ENCODE measurements at regions not wholly inside any gene's neighbourhood (a gene's known extent, or its start where the extent isn't known, plus 50 kb on each side); places are given as distances from the start of the nearest gene placed in this dataset.

GRCh38 chr20:48195121-48195870 is 410.0 kb upstream of the SULF2 start:
- no peak for DNase-seq

- DNase-seq, result no peak
Observed at GRCh38 chr20:48194583-48194982, 409.3 kb upstream of the SULF2 start.

- no peak for DNase-seq
Observed at GRCh38 chr20:48193627-48194425, 408.5 kb upstream of the SULF2 start.

GRCh38 chr20:48192109-48192508 is 406.8 kb upstream of the SULF2 start:
- no peak for DNase-seq

- DNase-seq, result no peak
Observed at GRCh38 chr20:48191200-48191599, 405.9 kb upstream of the SULF2 start.

GRCh38 chr20:48190757-48191156 is 405.5 kb upstream of the SULF2 start:
- no peak for DNase-seq

GRCh38 chr20:48189181-48189580 is 403.9 kb upstream of the SULF2 start:
- DNase-seq, result no peak

- DNase-seq, result no peak
Observed at GRCh38 chr20:48187851-48188250, 402.6 kb upstream of the SULF2 start.

GRCh38 chr20:48186915-48187314 is 401.6 kb upstream of the SULF2 start:
- DNase-seq, result no peak

- DNase-seq, result no peak
Observed at GRCh38 chr20:48186447-48186846, 401.2 kb upstream of the SULF2 start.

- no peak for DNase-seq
Observed at GRCh38 chr20:48184229-48184628, 398.9 kb upstream of the SULF2 start.

- no peak for DNase-seq
Observed at GRCh38 chr20:48181261-48181935, 396.1 kb upstream of the SULF2 start.

- DNase-seq, result no peak
Observed at GRCh38 chr20:48180618-48181017, 395.3 kb upstream of the SULF2 start.

- DNase-seq, result no peak
Observed at GRCh38 chr20:48180024-48180423, 394.7 kb upstream of the SULF2 start.

GRCh38 chr20:48178633-48179032 is 393.4 kb upstream of the SULF2 start:
- DNase-seq, result no peak

GRCh38 chr20:48177058-48177457 is 391.8 kb upstream of the SULF2 start:
- no peak for DNase-seq

- no peak for DNase-seq
Observed at GRCh38 chr20:48176139-48176538, 390.9 kb upstream of the SULF2 start.

GRCh38 chr20:48175261-48175660 is 390.0 kb upstream of the SULF2 start:
- DNase-seq, result no peak

GRCh38 chr20:48172357-48172702 is 387.0 kb upstream of the SULF2 start:
- DNase-seq, result no peak

GRCh38 chr20:48171626-48172356 is 386.5 kb upstream of the SULF2 start:
- no peak for DNase-seq

GRCh38 chr20:48171071-48171470 is 385.8 kb upstream of the SULF2 start:
- no peak for DNase-seq

GRCh38 chr20:48170625-48171024 is 385.3 kb upstream of the SULF2 start:
- no peak for DNase-seq

GRCh38 chr20:48169650-48170225 is 384.5 kb upstream of the SULF2 start:
- DNase-seq, result no peak
